AG09309 (cell line): ENCODE measurements at regions not wholly inside any gene's neighbourhood (a gene's known extent, or its start where the extent isn't known, plus 50 kb on each side); places are given as distances from the start of the nearest gene placed in this dataset.
A peak's percentile ranks its signal among the peaks of the same experiment; 100 is the strongest.

Source experiments
- DNase-seq: peaks from one replicate; pipeline ENCODE4 v3.0.0-alpha.2; 2010; ENCODE audit warnings: low read depth
- H3K4me3 ChIP-seq: 2 replicates; pipeline ENCODE4 v1.5.1; 2011; ENCODE audit warnings: mild to moderate bottlenecking, low read depth, low read length, moderate library complexity; ENCODE audit not compliant: control insufficient read depth
- CTCF ChIP-seq: IDR thresholded peaks from 2 replicates; pipeline ENCODE4 v1.5.1; 2011; ENCODE audit warnings: mild to moderate bottlenecking, low read depth, low read length, inconsistent platforms; ENCODE audit not compliant: insufficient read depth, control insufficient read depth; ENCODE audit errors: missing control alignments

GRCh38 chr6:141402489-141402888, 730.2 kb upstream of the GJE1 start:
- no peak overlapping the region for H3K4me3 ChIP-seq
- no peak for DNase-seq
- TF ChIP-seq CTCF = no peak

- no peak overlapping the region for H3K4me3 ChIP-seq
- DNase-seq = no peak
- TF ChIP-seq CTCF = no peak
Observed at GRCh38 chr6:141401851-141402250, 730.9 kb upstream of the GJE1 start.

- DNase-seq = peak; percentile 42
- H3K4me3 ChIP-seq = no peak overlapping the region
- no peak for TF ChIP-seq CTCF
Observed at GRCh38 chr6:141401168-141401567, 731.6 kb upstream of the GJE1 start.

DNA sequence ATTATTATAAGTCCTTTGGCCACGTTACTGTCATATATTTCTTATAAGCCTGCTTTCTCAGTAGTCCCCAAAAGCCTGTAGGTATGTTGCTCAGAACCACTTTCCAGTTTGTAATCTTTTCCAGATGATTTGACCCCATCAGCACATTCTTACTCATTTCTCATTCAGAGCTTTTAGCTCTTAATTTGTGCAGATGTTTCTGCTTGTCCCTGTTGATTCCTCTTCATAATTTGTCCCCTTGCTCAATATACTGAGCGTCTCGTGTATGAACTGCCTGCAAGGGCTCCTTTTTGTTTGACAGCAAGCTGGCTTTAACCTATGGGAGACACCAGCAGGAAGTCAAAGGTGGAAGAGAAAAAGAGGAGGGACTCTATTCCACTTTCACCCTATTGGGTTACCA, 733.8 kb upstream of the GJE1 start:
- peak; percentile 13 for DNase-seq
- no peak for TF ChIP-seq CTCF
- H3K4me3 ChIP-seq = no peak overlapping the region

DNA sequence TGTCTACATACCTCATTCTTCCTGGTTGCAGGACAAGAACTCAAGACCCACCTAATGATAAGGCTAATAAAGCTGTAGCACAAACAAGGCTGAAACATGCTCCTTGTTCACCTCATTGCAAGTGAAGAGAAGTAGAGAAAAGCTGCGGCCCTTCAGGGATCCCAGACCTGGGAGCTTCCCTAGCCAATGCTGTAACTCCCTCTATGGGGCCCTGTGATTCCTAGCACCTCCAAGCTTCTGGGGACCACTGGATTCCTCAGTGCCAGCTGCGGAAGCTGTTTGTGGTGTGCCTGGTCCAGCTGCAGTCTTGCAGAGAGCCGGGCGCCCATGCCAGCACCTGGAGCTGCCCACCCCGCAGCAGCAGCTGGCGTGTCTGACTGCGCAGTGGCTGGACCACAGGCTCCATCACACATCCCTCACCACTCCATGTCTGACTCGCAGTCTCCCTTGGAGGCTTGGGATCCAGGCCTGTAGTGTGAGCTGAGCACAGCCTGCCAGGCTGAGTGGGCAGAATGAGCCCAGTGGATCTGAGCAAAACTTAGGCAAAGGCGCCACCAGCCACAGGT, 737.2 kb upstream of the GJE1 start:
- no peak for DNase-seq
- no peak overlapping the region for H3K4me3 ChIP-seq
- TF ChIP-seq CTCF = no peak

DNA sequence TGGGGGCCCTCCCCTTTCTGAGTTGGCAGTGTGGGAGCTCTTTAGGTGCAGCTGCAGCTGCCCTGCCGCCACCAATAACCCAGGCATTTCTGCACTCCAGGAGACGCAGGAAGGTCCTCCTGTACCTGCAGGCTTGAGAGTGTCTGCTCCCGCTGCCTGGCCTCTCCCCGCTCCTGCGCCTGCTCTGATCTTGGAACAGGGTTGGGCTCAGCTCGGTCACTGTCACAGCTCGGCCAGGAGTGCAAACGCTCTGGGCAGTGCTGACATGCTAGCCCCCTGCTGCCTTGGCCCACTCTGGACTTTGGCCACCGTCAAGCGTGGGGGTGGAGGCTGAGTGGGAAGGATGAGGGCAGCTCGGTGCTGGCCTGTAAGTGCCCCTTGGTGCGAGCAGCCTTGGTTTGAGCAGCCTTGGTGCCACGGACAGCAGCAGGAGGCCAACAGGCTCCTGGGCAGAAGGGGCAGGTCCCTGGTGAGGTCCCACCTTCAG, 738.1 kb upstream of the GJE1 start:
- DNase-seq = no peak
- no peak for TF ChIP-seq CTCF
- H3K4me3 ChIP-seq = no peak overlapping the region

DNA sequence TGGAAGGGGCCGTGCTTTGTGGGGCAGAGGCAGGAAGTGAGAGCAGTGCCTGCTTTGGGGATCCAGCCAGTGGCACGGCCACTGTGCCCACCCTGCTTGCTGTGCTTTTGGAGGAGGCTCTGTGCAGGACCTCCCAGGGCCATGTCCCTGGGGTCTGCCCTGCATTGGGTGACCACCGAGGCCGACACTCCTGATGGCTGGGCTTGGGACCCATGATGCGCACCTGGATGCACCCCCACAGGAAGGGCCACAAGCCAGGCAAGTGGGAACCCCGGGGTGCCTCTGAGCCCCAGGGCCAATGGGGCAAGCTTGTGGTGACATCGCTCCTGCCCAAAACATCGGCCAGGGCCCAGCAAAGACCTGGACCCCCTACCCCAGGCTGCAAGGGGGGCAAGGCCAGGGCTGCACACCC, 738.6 kb upstream of the GJE1 start:
- no peak overlapping the region for H3K4me3 ChIP-seq
- DNase-seq = no peak
- no peak for TF ChIP-seq CTCF
